HCT116 (cell line): ENCODE measurements at regions not wholly inside any gene's neighbourhood (a gene's known extent, or its start where the extent isn't known, plus 50 kb on each side); places are given as distances from the start of the nearest gene placed in this dataset.

Experiments
- ATAC-seq: fragments of 200-7000 bp; cut with Tn5 transposase; 2 replicates; pipeline ENCODE4 v1.9.1; 2020; ENCODE audit warnings: mild to moderate bottlenecking, moderate library complexity
- BruUV-seq: library from RNA; stranded (reverse); fragments of 400-500 nt; replicated peaks from 2 replicates; lab custom pipeline; 2021; lab: Mats Ljungman, UMichigan
- CTCF ChIA-PET: fragments of 300-600 bp; sonication (Branson Sonifier 250); formaldehyde crosslinking; loops from one replicate; lab custom pipeline; 2021; ENCODE audit warnings: antibody characterized with exemption; lab: Charles Lee
- POLR2A ChIA-PET: fragments of 300-600, 350-600 bp; sonication (Branson Sonifier 250); formaldehyde crosslinking; loops from one replicate; lab custom pipeline; 2021; ENCODE audit warnings: antibody characterized with exemption; lab: Charles Lee
- RAD21 ChIA-PET, 2 experiments: fragments of 300-600 bp; sonication (Branson Sonifier 250); formaldehyde crosslinking; loops; one replicate each; lab custom pipeline; 2023; ENCODE audit warnings: low total read pairs in 2 of 2; ENCODE audit not compliant: uncharacterized antibody in 2 of 2, unreplicated experiment in 2 of 2, low non-redundant PET in 1 of 2; lab: Charles Lee
- DNase-seq: peaks from one replicate; pipeline ENCODE4 v3.0.0-alpha.2; 2010; ENCODE audit warnings: low read depth, low spot score
- H2AFZ ChIP-seq: fragments of 200-600 bp; shearing (Covaris generic), sonication (generic); 2 replicates; pipeline ENCODE4 v1.6.1; 2017; ENCODE audit warnings: low read depth, mixed run types, mixed read lengths, antibody characterized with exemption, low read length; ENCODE audit not compliant: poor library complexity, severe bottlenecking
- H3K27ac ChIP-seq: 2 replicates; pipeline ENCODE4 v1.5.1; 2012; ENCODE audit warnings: low read depth, low read length
- H3K27me3 ChIP-seq: fragments of 200-600 bp; sonication (generic); 2 replicates; pipeline ENCODE4 v1.6.1; 2016; ENCODE audit warnings: mixed run types, low read length, mixed read lengths; ENCODE audit not compliant: insufficient read depth
- H3K36me3 ChIP-seq, 2 experiments: fragments of 200-500 bp in 1 of 2; fragments of 200-600 bp in 1 of 2; sonication (Bioruptor generic) in 1 of 2; sonication (generic) in 1 of 2; 2 replicates each; pipeline versions ENCODE4 v1.5.1 to v1.6.1; 2014 to 2016; ENCODE audit warnings: low read length in 2 of 2, inconsistent platforms in 1 of 2, mixed read lengths in 1 of 2, mixed run types in 1 of 2; ENCODE audit not compliant: insufficient read depth in 2 of 2, control insufficient read depth in 1 of 2
- H3K4me1 ChIP-seq, 2 experiments: fragments of 200-600 bp in 1 of 2; sonication (generic) in 1 of 2; 2 replicates each; pipeline versions ENCODE4 v1.5.1 to v1.6.1; 2012 to 2017; ENCODE audit warnings: low read length in 2 of 2, inconsistent platforms in 1 of 2, mild to moderate bottlenecking in 1 of 2, mixed read lengths in 1 of 2, mixed run types in 1 of 2, moderate library complexity in 1 of 2; ENCODE audit not compliant: insufficient read depth in 2 of 2, control insufficient read depth in 1 of 2
- H3K4me2 ChIP-seq: fragments of 200-600 bp; sonication (generic); 2 replicates; pipeline ENCODE4 v1.6.1; 2017; ENCODE audit warnings: mixed run types, low read length, mixed read lengths
- H3K4me3 ChIP-seq, 2 experiments: fragments of 200-600 bp in 1 of 2; sonication (generic) in 1 of 2; replicated peaks in 1 of 2; 2 replicates each; pipeline ENCODE4 v1.5.1; 2011 to 2016; ENCODE audit warnings: low read length in 2 of 2, control low read depth in 1 of 2, low read depth in 1 of 2, mild to moderate bottlenecking in 1 of 2, mixed read lengths in 1 of 2, mixed run types in 1 of 2
- H3K79me2 ChIP-seq: fragments of 200-600 bp; sonication (generic); 2 replicates; pipeline ENCODE4 v1.6.1; 2017; ENCODE audit warnings: mild to moderate bottlenecking, mixed run types, low read length, moderate library complexity, mixed read lengths; ENCODE audit not compliant: insufficient read depth
- H3K9ac ChIP-seq: fragments of 200-600 bp; sonication (generic); 2 replicates; pipeline ENCODE4 v1.6.1; 2016; ENCODE audit warnings: low read length, mixed read lengths
- H3K9me2 ChIP-seq: fragments of 200-600 bp; sonication (generic), shearing (Covaris generic); 2 replicates; pipeline ENCODE4 v1.6.1; 2017; ENCODE audit warnings: mixed run types, mild to moderate bottlenecking, moderate library complexity; ENCODE audit not compliant: insufficient read depth
- H3K9me3 ChIP-seq, 2 experiments: fragments of 200-500 bp in 1 of 2; fragments of 200-600 bp in 1 of 2; sonication (Bioruptor generic) in 1 of 2; sonication (generic) in 1 of 2; 2 replicates each; pipeline ENCODE4 v1.6.1; 2014 to 2017; ENCODE audit warnings: low read length in 2 of 2, mixed read lengths in 2 of 2, inconsistent platforms in 1 of 2, low read depth in 1 of 2, mild to moderate bottlenecking in 1 of 2, mixed run types in 1 of 2, moderate library complexity in 1 of 2; ENCODE audit not compliant: control insufficient read depth in 1 of 2, insufficient read depth in 1 of 2
- H4K20me1 ChIP-seq: fragments of 200-600 bp; sonication (generic), shearing (Covaris generic); 2 replicates; pipeline ENCODE4 v1.6.1; 2017; ENCODE audit warnings: mixed run types, mild to moderate bottlenecking, moderate library complexity; ENCODE audit not compliant: insufficient read depth
- EZH2 ChIP-seq: fragments of 200-600 bp; sonication (generic); IDR thresholded peaks from 2 replicates; pipeline ENCODE4 v1.6.1; 2017; ENCODE audit warnings: antibody characterized with exemption, mixed run types
- EZH2phosphoT487 ChIP-seq: fragments of 200-600 bp; IDR thresholded peaks from 2 replicates; pipeline ENCODE4 v1.6.1; 2018; ENCODE audit warnings: antibody characterized with exemption, borderline replicate concordance
- JUND ChIP-seq: IDR thresholded peaks from 2 replicates; pipeline ENCODE4 v1.6.1; 2012
- intact Hi-C: fragments of 100-400 bp; cut with micrococcal nuclease; formaldehyde crosslinking; loops from 2 replicates; pipeline ENCODE4 v1.10.0; 2022

- Histone ChIP-seq H4K20me1 (no peaks in the 10 kb centered on the region), H3K9me2 (no peaks in the 10 kb centered on the region), H3K4me1 (peaks cover 0 to 5% of the 10 kb centered on the region in 2 experiments; a peak in 1 of 4 replicates), H3K9ac (no peak overlapping the region), H3K9me3 (no peaks in the 10 kb centered on the region), H3K27me3 (no peaks in the 10 kb centered on the region), H3K27ac (no peak overlapping the region), H3K4me3 (no peak overlapping the region), H3K4me2 (no peak overlapping the region), H3K79me2 (no peaks in the 10 kb centered on the region), H3K36me3 (no peaks in the 10 kb centered on the region), H2AFZ (no peak overlapping the region)
- RAD21 ChIA-PET: no interaction called here
- no peak for ATAC-seq
- no TSS peak for BruUV-seq
- POLR2A ChIA-PET: no interaction called here
- TF ChIP-seq EZH2phosphoT487 (no peak), JUND (no peak), EZH2 (no peak)
- CTCF ChIA-PET: no interaction called here
- intact Hi-C loops: no loop called here
- no peak for DNase-seq
These were observed 679.5 kb downstream of the KCNJ2 start for GRCh38 chr17:70848785-70849184.

GRCh38 chr17:70855401-70856054 is 686.2 kb downstream of the KCNJ2 start:
- H3K4me2 ChIP-seq: no peak overlapping the region
- no peaks in the 10 kb centered on the region; a peak in 1 of 4 replicates for H3K4me1 ChIP-seq
- no peak for TF ChIP-seq EZH2phosphoT487
- no peaks in the 10 kb centered on the region for H3K79me2 ChIP-seq
- no TSS peak for BruUV-seq
- ChIA-PET CTCF (no interaction called here), RAD21 (no interaction called here), POLR2A (no interaction called here)
- H3K36me3 ChIP-seq: no peaks in the 10 kb centered on the region
- H4K20me1 ChIP-seq: no peaks in the 10 kb centered on the region
- DNase-seq (no peak), ATAC-seq (no peak)
- H3K9me2 ChIP-seq: no peaks in the 10 kb centered on the region
- intact Hi-C loops: no loop called here
- H3K4me3 ChIP-seq: no peak overlapping the region
- H3K9me3 ChIP-seq: no peaks in the 10 kb centered on the region
- no peaks in the 10 kb centered on the region for H3K27me3 ChIP-seq
- no peak overlapping the region for H3K9ac ChIP-seq
- H3K27ac ChIP-seq: no peak overlapping the region
- H2AFZ ChIP-seq: no peak overlapping the region
